22Rv1 (cell line): ENCODE measurements at regions not wholly inside any gene's neighbourhood (a gene's known extent, or its start where the extent isn't known, plus 50 kb on each side); places are given as distances from the start of the nearest gene placed in this dataset.
"Not testable (repeated sequence)": the region's sequence is repeated elsewhere in the genome, so short reads cannot be mapped to it uniquely, and the experiment has no call there.

ENCODE experiments used
- H3K27ac ChIP-seq: fragments of 450-650 bp; 2 replicates; pipeline ENCODE4 v1.5.1; 2017
- ZFX ChIP-seq: fragments of 450-650 bp; IDR thresholded peaks from 2 replicates; pipeline ENCODE4 v1.6.1; 2017; ENCODE audit warnings: antibody characterized with exemption, borderline replicate concordance
- TF ChIP-seq, protein P1 (sequence below): fragments of 450-650 bp; IDR thresholded peaks from 2 replicates; pipeline ENCODE4 v1.5.1; 2017; ENCODE audit warnings: mild to moderate bottlenecking

- TF ChIP-seq, protein P1, sequence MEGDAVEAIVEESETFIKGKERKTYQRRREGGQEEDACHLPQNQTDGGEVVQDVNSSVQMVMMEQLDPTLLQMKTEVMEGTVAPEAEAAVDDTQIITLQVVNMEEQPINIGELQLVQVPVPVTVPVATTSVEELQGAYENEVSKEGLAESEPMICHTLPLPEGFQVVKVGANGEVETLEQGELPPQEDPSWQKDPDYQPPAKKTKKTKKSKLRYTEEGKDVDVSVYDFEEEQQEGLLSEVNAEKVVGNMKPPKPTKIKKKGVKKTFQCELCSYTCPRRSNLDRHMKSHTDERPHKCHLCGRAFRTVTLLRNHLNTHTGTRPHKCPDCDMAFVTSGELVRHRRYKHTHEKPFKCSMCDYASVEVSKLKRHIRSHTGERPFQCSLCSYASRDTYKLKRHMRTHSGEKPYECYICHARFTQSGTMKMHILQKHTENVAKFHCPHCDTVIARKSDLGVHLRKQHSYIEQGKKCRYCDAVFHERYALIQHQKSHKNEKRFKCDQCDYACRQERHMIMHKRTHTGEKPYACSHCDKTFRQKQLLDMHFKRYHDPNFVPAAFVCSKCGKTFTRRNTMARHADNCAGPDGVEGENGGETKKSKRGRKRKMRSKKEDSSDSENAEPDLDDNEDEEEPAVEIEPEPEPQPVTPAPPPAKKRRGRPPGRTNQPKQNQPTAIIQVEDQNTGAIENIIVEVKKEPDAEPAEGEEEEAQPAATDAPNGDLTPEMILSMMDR = no peak
- TF ChIP-seq ZFX = no peak
- no peak overlapping the region for H3K27ac ChIP-seq
These were observed 245.6 kb upstream of the B3GAT1 start for GRCh38 chr11:134657631-134658030.

DNA sequence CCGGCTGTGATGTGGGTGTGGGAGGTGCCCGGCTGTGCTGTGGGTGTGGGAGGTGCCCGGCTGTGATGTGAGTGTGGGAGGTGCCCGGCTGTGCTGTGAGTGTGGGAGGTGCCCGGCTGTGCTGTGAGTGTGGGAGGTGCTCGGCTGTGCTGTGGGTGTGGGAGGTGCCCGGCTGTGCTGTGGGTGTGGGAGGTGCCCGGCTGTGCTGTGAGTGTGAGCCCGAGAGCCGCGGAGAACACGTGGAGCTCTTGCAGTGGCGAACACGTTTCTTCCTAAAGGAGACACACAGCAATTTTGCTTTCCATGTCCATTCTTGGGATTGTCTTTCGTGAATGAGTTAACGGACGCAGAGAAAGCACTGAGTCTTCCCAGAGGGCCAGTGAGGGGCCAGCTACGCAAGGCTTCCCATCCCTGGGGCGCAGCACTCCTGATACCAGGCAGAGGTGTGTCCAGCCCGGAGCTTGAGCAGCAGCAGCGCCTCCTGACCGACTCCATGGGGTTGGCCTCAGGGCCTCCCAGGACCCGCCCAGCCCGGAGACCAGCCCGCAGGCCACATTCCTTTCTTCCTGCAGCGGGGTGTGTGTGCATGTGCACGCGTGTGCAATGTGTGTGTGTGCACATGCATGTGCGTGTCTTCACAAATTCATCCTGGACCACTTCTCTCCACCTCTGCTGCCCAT is 245.0 kb upstream of the B3GAT1 start:
- no peak overlapping the region for H3K27ac ChIP-seq

GRCh38 chr11:134656086-134656840 is 244.2 kb upstream of the B3GAT1 start:
- not testable (repeated sequence) for H3K27ac ChIP-seq

More for the DNA sequence above, 245.0 kb upstream of the B3GAT1 start:
- TF ChIP-seq, protein P1 = no peak
- TF ChIP-seq ZFX = no peak

DNA sequence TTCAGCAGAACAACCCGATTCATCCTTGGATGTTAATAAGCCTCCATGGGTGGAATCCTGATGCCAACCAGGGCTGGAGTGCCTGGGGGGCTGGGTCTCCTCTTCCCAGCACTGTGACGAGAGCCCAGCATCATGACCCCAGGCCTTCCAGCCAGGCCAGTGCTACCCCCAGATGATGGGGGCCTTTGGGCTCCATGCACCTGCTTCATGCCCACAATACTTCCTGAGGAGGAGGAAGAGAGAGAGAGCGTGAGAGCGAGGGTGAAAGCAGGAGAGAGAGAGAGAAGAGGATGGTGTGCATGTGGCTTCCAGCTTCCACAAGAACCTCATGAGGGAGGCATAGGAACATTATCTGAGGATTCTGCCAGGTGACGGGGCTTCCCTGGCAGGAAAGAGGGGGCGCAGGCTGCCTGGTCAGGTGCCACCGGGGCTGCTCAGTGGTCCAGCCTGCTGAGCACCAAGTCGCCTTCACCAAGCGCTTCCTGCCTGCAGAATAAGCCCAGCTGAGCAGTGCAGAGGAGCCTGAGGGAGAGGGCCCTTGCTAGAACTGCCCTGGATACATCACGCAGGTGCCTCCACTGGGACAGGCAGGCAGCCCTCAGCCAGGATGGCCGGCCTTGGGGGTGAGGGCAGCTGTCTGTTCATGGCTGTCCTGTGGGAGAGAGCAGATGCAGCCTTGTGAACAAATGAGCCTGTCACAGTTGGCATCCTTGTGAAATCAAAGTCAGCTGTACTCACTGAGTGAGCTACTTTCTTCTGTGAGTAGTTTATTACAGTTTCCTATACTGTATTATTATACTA is 243.3 kb upstream of the B3GAT1 start:
- no peak overlapping the region for H3K27ac ChIP-seq
- no peak for TF ChIP-seq ZFX
- TF ChIP-seq, protein P1 = no peak

GRCh38 chr11:134654161-134654915 is 242.3 kb upstream of the B3GAT1 start:
- TF ChIP-seq ZFX = no peak
- TF ChIP-seq, protein P1 = no peak
- no peak overlapping the region for H3K27ac ChIP-seq

- no peak overlapping the region for H3K27ac ChIP-seq
- TF ChIP-seq ZFX = no peak
- TF ChIP-seq, protein P1 = no peak
These were observed 240.7 kb upstream of the B3GAT1 start for GRCh38 chr11:134652586-134653255.
